K562 (cell line): ENCODE measurements at regions not wholly inside any gene's neighbourhood (a gene's known extent, or its start where the extent isn't known, plus 50 kb on each side); places are given as distances from the start of the nearest gene placed in this dataset.

Source experiments
- ATAC-seq: fragments of 200-7000 bp; cut with Tn5 transposase; 3 replicates; pipeline ENCODE4 v1.9.1; 2020; ENCODE audit warnings: moderate library complexity
- BruUV-seq: library from RNA; stranded (reverse); fragments of 400-500 nt; replicated peaks from 2 replicates; lab custom pipeline; 2021; lab: Mats Ljungman, UMichigan
- CTCF ChIA-PET: fragments of 300-600 bp; formaldehyde crosslinking; extraction: SDS; loops from one replicate; lab custom pipeline; 2021; ENCODE audit warnings: low intra/inter-chr PET ratio; lab: Yijun Ruan, JAX
- POLR2A ChIA-PET: fragments of 300-600, 350-650 bp; sonication (Branson Sonifier 250); formaldehyde crosslinking; extraction: SDS; loops from one replicate; lab custom pipeline; 2021; ENCODE audit warnings: antibody characterized with exemption, inconsistent platforms; lab: Yijun Ruan, JAX
- DNase-seq, 4 experiments: peaks; one replicate each; pipeline versions ENCODE4 v3.0.0 to v3.0.0-alpha.2; 2011 to 2018; ENCODE audit warnings: low spot score in 3 of 4, mixed read lengths in 3 of 4; ENCODE audit errors: extremely low read depth in 1 of 4
- FAIRE-seq: peaks from 2 replicates; lab custom pipeline; 2011; peaks lifted over from hg19 to GRCh38; lab: Jason Lieb, UNC
- H2AFZ ChIP-seq: 2 replicates; pipeline ENCODE4 v1.6.0; 2011; ENCODE audit warnings: low read depth, low read length, control low read depth, inconsistent platforms
- H3K27ac ChIP-seq: fragments of 200-600 bp; 3 replicates; pipeline ENCODE4 v1.8.0; 2011; ENCODE audit warnings: low read depth, mild to moderate bottlenecking, control low read depth, inconsistent platforms, low read length, moderate library complexity, mixed read lengths; ENCODE audit errors: extremely low read depth
- H3K27me3 ChIP-seq, 2 experiments: fragments of 300-600 bp in 1 of 2; 2 replicates in 1 of 2; 3 replicates in 1 of 2; pipeline versions ENCODE4 v1.6.0 to v1.8.0; 2011; ENCODE audit warnings: inconsistent platforms in 2 of 2, low read length in 2 of 2, mild to moderate bottlenecking in 1 of 2, mixed read lengths in 1 of 2, moderate library complexity in 1 of 2; ENCODE audit not compliant: control insufficient read depth in 2 of 2, insufficient read depth in 2 of 2
- H3K36me3 ChIP-seq: fragments of 300-600 bp; 3 replicates; pipeline ENCODE4 v1.8.0; 2011; ENCODE audit warnings: mild to moderate bottlenecking, low read length, inconsistent platforms; ENCODE audit not compliant: control insufficient read depth, insufficient read depth
- H3K4me1 ChIP-seq, 2 experiments: fragments of 200-600 bp in 1 of 2; replicated peaks in 1 of 2; 2 replicates in 1 of 2; 3 replicates in 1 of 2; pipeline versions ENCODE4 v1.5.1 to v1.8.0; 2011; ENCODE audit warnings: inconsistent platforms in 2 of 2, low read length in 2 of 2, mild to moderate bottlenecking in 1 of 2, mixed read lengths in 1 of 2, moderate library complexity in 1 of 2; ENCODE audit not compliant: control insufficient read depth in 2 of 2, insufficient read depth in 2 of 2
- H3K4me2 ChIP-seq: 2 replicates; pipeline ENCODE4 v1.6.1; 2011; ENCODE audit warnings: low read length, control low read depth, inconsistent platforms, mixed read lengths; ENCODE audit not compliant: insufficient read depth
- H3K4me3 ChIP-seq: fragments of 200-600 bp; sonication (generic), shearing (Covaris generic); 2 replicates; pipeline ENCODE4 v1.5.1; 2016; ENCODE audit warnings: control low read depth, inconsistent platforms
- H3K79me2 ChIP-seq: fragments of 200-600 bp; 3 replicates; pipeline ENCODE4 v1.8.0; 2011; ENCODE audit warnings: low read length, inconsistent platforms; ENCODE audit not compliant: control insufficient read depth, insufficient read depth
- H3K9ac ChIP-seq, 2 experiments: 2 replicates each; pipeline versions ENCODE4 v1.6.0 to v1.6.1; 2011; ENCODE audit warnings: low read depth in 2 of 2, low read length in 2 of 2, control low read depth in 1 of 2, inconsistent platforms in 1 of 2, mild to moderate bottlenecking in 1 of 2, mixed read lengths in 1 of 2; ENCODE audit not compliant: insufficient read depth in 1 of 2
- H3K9me1 ChIP-seq: one replicate; pipeline ENCODE4 v1.6.0; 2011; ENCODE audit warnings: inconsistent platforms, mild to moderate bottlenecking, low read length, moderate library complexity; ENCODE audit not compliant: control insufficient read depth, insufficient read depth
- H3K9me3 ChIP-seq: replicated peaks from 2 replicates; pipeline ENCODE4 v1.5.1; 2011; ENCODE audit warnings: low read depth, low read length, inconsistent platforms; ENCODE audit not compliant: control insufficient read depth, insufficient read depth
- H4K20me1 ChIP-seq: replicated peaks from 2 replicates; pipeline ENCODE4 v1.6.1; 2011; ENCODE audit warnings: low read length, inconsistent platforms, mixed read lengths; ENCODE audit not compliant: control insufficient read depth, insufficient read depth
- BHLHE40 ChIP-seq: IDR thresholded peaks from 2 replicates; pipeline ENCODE4 v1.6.1; 2011; ENCODE audit warnings: low read length, improper control_type of control experiment
- CHD1 ChIP-seq: fragments of 200-600 bp; sonication (generic); IDR thresholded peaks from one replicate; pipeline ENCODE4 v1.6.1; 2012; ENCODE audit warnings: mild to moderate bottlenecking, moderate library complexity, low read length, inconsistent platforms
- MAFK ChIP-seq: IDR thresholded peaks from 2 replicates; pipeline ENCODE4 v1.6.1; 2011; ENCODE audit warnings: low read length, improper control_type of control experiment
- NR2C2 ChIP-seq, 2 experiments: fragments of 200-800 bp in 1 of 2; sonication (Bioruptor generic) in 1 of 2; sonication (generic) in 1 of 2; formaldehyde crosslinking in 1 of 2; IDR thresholded peaks; 2 replicates each; pipeline versions ENCODE4 v1.6.1 to v1.8.0; 2016 to 2022; ENCODE audit warnings: mild to moderate bottlenecking in 1 of 2, missing compliant biosample characterization in 1 of 2, missing genetic modification characterization in 1 of 2, missing genetic modification reagents in 1 of 2
- PRMT5 ChIP-seq: sonication (generic); formaldehyde crosslinking; IDR thresholded peaks from 2 replicates; pipeline ENCODE4 v1.5.0; 2020; ENCODE audit warnings: missing genetic modification reagents
- RBM25 ChIP-seq: fragments of 200-400 bp; formaldehyde crosslinking; IDR thresholded peaks from 2 replicates; pipeline ENCODE4 v1.6.1; 2018; ENCODE audit warnings: low read length, low read depth, moderate library complexity; ENCODE audit not compliant: severe bottlenecking
- RFX7 ChIP-seq: fragments of 250-450 bp; sonication (Bioruptor Pico); IDR thresholded peaks from 2 replicates; pipeline ENCODE4 v1.5.1; 2021; ENCODE audit warnings: mild to moderate bottlenecking
- SPI1 ChIP-seq: IDR thresholded peaks from 2 replicates; pipeline ENCODE4 v1.6.1; 2011; ENCODE audit warnings: low read depth, low read length, control low read depth, borderline replicate concordance
- ZBTB11 ChIP-seq, 3 experiments: fragments of 200-800 bp in 1 of 3; fragments of 250-450 bp in 1 of 3; fragments of 450-650 bp in 1 of 3; sonication (Bioruptor Pico) in 1 of 3; sonication (Bioruptor generic) in 1 of 3; formaldehyde crosslinking in 1 of 3; IDR thresholded peaks; 2 replicates each; pipeline versions ENCODE4 v1.6.1 to v1.8.0; 2016 to 2022; ENCODE audit warnings: mild to moderate bottlenecking in 2 of 3, missing genetic modification characterization in 2 of 3, missing compliant biosample characterization in 1 of 3, moderate library complexity in 1 of 3
- ZFP30 ChIP-seq: fragments of 250-450 bp; sonication (Bioruptor Pico); IDR thresholded peaks from 2 replicates; pipeline ENCODE4 v1.8.0; 2022; ENCODE audit warnings: moderate library complexity, mild to moderate bottlenecking, inconsistent platforms, borderline replicate concordance
- ZNF124 ChIP-seq: sonication (generic); formaldehyde crosslinking; IDR thresholded peaks from 2 replicates; pipeline ENCODE4 v1.8.1; 2022; ENCODE audit warnings: missing genetic modification reagents
- ZNF431 ChIP-seq: sonication (generic); formaldehyde crosslinking; IDR thresholded peaks from 2 replicates; pipeline ENCODE4 v1.8.0; 2022; ENCODE audit warnings: mild to moderate bottlenecking, missing genetic modification reagents
- WGBS: fragments of 100-300 bp; shearing (Covaris generic); methylation state at CpG from one replicate; pipeline ENCODE4 v1.1.6; 2016; ENCODE audit warnings: low coverage, mixed read lengths; ENCODE audit not compliant: insufficient coverage; ENCODE audit errors: missing lambda C conversion rate; 5-methylcytosine and 5-hydroxymethylcytosine counted together
- in situ Hi-C: fragments of 300-500 bp; cut with MboI; formaldehyde crosslinking; loops from 4 replicates; pipeline ENCODE4 v1.15.0; 2018; ENCODE audit warnings: inconsistent platforms, mixed read lengths
- intact Hi-C: fragments of 100-400 bp; cut with micrococcal nuclease; formaldehyde crosslinking; loops from 2 replicates; pipeline ENCODE4 v1.14.2; 2022

DNA sequence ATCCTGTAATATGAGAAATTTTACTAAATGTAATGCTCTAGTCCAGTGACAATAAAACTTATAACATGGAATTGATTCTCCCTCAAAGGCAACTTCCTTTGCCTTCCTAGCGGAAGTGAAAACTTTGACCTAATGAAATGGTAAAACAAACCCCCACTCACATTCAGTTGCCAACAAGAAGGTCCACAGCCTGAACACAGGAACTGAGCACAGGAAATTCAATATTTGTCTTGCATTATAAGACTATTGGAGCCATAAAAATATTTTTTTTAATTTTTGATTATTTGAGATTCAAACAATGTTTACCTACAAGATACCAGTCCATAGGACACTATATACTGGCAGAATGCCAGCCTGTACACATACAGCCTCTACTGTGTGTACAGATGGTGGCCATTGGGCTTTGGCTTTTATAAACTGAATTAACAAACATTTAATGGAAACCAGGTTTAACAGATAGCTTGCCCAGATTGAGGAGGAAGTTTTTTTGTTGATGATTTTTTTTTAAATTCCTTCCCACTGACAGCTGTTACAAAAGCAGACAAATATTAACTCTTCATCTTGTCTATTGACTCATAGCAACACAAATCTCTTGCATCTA, 481.5 kb upstream of the JAG1 start:
- ChIA-PET CTCF (no interaction called here), POLR2A (no interaction called here)
- Histone ChIP-seq H4K20me1 (no peaks in the 10 kb centered on the region), H3K4me2 (no peak overlapping the region), H3K9ac (no peak overlapping the region), H3K36me3 (no peaks in the 10 kb centered on the region), H3K9me3 (no peaks in the 10 kb centered on the region), H3K4me1 (no peaks in the 10 kb centered on the region), H3K27ac (no peak overlapping the region), H3K9me1 (no peaks in the 10 kb centered on the region), H3K27me3 (no peaks in the 10 kb centered on the region), H2AFZ (no peak overlapping the region), H3K4me3 (no peak overlapping the region), H3K79me2 (no peaks in the 10 kb centered on the region)
- FAIRE-seq, result no peak
- BruUV-seq, result no TSS peak
- in situ Hi-C loops (no loop called here), intact Hi-C loops (no loop called here)
- no peak for ATAC-seq
- DNase-seq, result no peak
- TF ChIP-seq PRMT5 (no peak), BHLHE40 (no peak), CHD1 (no peak), ZFP30 (CRISPR knock-in tag) (no peak), RBM25 (no peak), ZNF431 (no peak), SPI1 (no peak), RFX7 (no peak), ZBTB11 (CRISPR knock-in tag; IDR thresholded peaks at IDR 0.05) (no peak), MAFK (no peak), NR2C2 (CRISPR knock-in tag; IDR thresholded peaks at IDR 0.05) (no peak), NR2C2 (tag; IDR thresholded peaks at IDR 0.05) (no peak), ZNF124 (no peak)
- WGBS, result 0% methylated on average over 1 of the region's 1 CpG
